GM18867 (cell line): ENCODE measurements at regions not wholly inside any gene's neighbourhood (a gene's known extent, or its start where the extent isn't known, plus 50 kb on each side); places are given as distances from the start of the nearest gene placed in this dataset.
A peak's percentile ranks its signal among the peaks of the same experiment; 100 is the strongest.

Experiments
- ATAC-seq: cut with Tn5 transposase; IDR thresholded peaks from one replicate; pipeline ENCODE4 v1.9.1; 2021; ENCODE audit warnings: mild to moderate bottlenecking, moderate library complexity; ENCODE audit not compliant: unreplicated experiment

DNA sequence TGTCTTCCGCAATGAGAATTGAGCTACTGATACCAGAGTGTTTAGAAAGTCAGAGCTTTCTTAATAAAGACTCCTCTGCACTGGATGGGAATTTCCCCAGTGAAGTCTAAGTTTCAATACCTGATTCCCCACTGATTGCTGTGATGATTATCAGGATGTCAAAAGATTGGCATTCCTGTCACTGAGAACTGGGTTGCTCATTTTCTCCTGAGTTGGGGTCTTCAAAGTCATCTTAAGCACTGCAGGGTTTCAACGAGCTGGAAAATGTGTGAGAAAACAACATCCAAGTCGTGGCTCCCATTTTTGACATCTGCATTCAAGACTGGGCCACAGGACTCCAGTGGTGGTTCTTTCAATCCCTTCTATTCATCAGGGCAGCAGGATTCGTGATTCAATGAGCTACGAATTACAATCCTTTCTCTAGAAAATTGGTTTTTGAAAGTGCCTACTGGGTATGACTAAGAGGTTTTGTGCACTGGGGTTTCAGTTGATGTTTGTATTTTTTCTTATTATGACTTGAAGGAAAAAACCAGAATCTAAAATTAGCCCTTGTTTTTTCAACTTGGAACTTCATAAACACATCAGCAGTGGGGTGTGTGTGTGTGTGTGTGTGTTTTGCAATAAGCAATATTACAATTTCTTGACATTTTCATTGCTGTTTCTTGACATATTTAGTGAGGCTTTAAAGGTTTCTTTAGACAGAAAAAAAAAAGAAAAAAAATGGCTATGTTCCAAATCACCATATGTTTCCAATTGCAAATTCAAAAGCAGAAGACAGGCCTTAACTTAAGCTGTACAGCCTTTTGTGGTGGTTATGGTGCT, 233.0 kb downstream of the FAM76B start:
- peak; percentile 87 for ATAC-seq

GRCh38 chr11:95556011-95556341, 233.6 kb downstream of the FAM76B start:
- ATAC-seq: peak; percentile 11

DNA sequence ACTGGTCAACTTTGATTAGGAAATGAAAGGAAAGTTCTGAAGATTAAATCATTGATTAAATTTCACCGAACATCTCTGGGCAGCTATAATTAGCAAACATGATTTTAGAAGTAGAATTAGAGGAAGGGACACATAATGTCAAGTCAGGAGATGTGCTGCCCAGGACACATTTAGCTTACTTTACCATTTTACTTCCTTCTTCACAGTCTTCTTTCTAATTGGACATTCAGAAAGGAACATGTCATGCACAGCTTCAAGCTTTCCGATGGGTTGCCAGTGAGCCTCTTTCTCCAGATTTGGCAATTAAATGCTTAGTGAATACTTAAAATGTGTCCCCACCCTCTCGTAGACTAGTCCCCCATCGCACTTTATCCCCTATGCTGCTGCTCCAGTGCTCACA, 234.7 kb downstream of the FAM76B start:
- no peak for ATAC-seq

DNA sequence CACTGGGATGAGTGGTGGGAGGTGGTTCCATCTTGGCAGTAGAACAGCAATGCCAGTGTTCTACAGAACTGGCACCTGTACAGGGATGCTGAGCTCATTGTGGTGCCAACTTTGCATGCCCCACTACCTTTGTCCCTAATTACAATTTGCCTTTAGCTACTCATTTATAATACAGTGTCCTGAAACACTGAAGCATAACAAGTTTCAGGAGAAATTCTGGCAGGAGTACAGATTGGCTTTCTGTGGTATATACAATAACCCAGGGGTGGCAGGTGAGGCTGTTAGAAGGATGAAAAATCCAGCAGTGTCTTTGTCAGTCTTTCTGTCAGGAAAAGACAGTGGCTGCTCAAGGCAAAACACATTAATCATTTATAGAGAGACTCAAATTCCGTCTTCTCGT, 240.3 kb downstream of the FAM76B start:
- no peak for ATAC-seq

- no peak for ATAC-seq
These were observed 241.2 kb downstream of the FAM76B start for GRCh38 chr11:95548416-95548815.

DNA sequence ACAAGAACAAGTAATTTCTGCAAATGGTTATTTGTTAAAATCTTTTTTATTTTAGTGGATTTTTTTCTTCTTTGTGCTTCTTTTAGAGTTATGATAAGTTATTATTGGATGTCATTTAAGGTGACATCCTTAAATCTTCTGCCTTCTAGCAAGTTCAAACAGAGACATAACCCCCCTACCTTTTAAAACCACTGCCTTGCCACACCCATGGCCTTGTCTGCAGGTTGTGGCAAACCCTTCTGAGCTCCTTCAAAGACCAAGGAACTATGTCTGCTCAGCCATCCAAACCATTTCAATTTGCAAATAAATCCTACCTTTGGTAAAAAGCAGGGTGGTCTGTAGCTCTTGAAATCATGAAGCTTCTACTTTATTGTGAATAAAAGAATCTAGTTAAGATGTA, 241.6 kb downstream of the FAM76B start:
- no peak for ATAC-seq

DNA sequence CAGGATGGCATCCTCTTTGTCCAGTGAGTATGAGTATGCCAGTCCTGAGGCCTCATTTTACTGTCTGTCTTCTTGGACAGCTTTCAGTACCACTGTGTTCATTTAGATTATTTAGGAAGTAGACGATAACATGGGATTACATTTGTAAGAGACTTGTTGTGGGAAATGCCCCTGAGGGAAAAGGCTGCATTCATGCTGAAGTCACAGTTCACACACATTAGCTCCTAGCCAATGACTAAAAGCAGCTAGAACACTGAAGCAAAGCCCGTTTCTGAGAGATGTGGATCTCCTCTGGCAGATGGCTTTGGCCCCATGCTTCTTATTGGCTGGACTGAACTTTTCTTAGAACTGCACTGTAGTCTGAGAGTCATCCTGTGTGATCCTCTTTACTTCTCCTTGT, 242.4 kb downstream of the FAM76B start:
- ATAC-seq: no peak

DNA sequence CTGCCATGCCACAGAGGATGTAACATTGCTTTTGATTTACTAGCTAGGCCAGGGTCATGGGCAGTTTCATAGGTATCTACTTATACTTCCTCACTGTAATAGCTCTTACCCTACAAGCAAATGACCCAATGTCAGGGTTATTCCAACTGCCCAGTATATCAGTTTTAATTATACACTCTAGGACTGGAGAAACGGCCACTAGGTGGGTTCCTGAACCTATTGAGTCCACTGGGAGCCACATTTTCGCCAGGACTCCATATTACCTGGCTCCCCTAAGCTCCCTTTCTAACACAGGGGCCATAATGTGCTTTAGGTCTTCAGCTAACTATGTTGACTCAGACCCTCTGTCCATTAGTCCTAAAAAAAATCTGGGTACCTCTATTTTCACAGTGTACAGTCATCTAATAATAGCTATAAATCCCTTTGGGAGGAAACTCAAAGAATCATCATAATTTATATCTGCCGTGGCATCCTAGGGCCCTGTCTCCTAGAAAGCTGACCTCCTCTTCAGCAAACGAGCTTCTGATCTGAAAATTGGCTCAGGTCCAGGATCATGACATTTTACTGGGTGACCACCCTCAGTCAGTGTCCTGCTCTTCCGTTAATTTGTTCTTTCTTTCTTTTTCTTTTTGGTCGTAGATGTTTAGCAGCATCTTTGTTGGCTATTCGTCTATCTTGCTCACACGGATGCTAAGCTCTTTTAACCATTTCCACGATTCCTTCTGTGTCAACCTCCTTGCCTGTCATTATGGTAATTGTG, 244.3 kb downstream of the FAM76B start:
- ATAC-seq: no peak

GRCh38 chr11:95544095-95544856, 245.3 kb downstream of the FAM76B start:
- no peak for ATAC-seq

- no peak for ATAC-seq
These were observed 246.6 kb downstream of the FAM76B start for GRCh38 chr11:95542868-95543551.

GRCh38 chr11:95541715-95542114, 247.9 kb downstream of the FAM76B start:
- no peak for ATAC-seq

DNA sequence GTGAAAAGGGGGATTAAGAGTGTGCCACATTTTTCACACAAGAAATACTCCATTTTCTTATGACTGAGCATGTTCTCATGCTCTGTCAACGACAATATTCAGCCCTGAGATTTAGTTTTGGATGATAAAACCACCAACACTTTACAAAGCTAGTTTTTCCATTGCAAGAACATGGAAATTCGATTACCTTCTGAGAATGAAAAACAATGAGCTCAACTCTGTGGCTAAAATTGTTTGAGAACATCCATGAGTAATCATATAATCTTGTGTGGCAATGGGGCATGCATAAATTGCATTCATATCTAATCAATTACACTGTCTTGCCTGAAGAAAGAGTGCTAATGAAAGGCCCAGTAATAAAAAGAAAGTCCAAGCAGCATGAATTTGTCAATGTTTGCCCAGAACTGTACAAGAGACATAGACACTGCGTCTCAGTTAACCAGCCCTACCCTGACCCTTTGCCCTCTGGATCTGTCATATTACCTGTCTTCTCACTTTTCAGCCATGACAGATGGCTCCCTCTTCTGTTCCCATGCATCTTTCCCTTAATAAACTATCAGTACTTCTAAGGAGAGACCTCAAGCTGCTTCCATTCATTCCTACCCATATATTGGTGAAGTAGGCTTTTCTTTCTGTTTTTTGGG, 253.4 kb downstream of the FAM76B start:
- ATAC-seq: no peak

GRCh38 chr11:95534809-95535208, 254.8 kb downstream of the FAM76B start:
- ATAC-seq: no peak

DNA sequence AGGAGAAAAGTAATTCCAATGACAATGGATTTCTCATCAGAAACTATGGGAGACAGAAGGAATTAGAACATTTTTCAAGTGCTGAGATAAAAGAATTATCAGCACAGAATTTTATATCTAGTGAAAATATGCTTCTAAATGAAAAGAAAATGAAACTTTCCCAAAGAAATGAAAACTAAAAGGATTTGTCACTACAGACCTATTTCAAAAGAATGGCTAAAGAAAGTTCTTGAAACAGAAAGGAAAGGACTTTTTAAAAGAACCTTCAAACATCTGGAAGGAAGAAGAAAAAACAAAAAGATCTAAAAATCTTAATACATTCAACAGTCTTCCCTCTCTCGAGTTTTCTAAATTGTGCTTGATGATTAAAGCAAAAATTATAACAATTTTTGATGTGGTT, 255.4 kb downstream of the FAM76B start:
- ATAC-seq: no peak

- ATAC-seq: no peak
These were observed 258.5 kb downstream of the FAM76B start for GRCh38 chr11:95531116-95531515.

DNA sequence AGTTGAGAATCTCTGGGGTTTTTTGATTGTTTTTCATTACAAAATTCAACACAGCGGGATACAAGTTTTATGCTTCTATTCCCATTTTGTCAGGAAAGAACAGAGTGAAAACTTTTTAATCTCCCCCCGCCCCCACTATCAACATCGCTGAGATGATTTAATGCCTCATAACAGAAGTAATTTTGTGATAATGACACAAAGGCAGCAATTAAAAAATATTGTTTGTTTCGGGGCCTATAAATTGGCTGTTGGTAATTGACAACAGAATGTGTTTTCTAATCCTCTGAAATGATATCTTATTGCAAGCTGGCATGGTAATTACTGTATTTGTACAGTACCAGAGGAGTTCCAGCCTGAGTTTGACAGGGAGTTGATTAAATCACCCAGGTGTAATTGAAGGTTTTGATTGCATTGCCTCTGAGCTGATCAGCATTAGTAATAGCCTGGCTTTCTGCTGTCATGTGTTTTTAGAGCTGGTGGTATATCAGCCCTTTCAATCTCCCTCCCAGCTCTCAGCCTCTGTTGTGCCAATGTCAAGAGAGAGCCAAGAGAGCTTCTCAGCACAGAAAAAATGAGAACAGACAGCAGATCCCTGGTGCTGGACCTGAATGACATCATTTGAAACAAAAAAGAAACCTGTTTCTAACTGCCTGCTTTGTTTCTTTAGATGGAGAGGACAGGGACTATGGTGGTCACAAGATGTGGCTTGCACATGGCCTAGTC, 265.1 kb downstream of the FAM76B start:
- no peak for ATAC-seq

GRCh38 chr11:95522874-95523273, 266.7 kb downstream of the FAM76B start:
- ATAC-seq: no peak

DNA sequence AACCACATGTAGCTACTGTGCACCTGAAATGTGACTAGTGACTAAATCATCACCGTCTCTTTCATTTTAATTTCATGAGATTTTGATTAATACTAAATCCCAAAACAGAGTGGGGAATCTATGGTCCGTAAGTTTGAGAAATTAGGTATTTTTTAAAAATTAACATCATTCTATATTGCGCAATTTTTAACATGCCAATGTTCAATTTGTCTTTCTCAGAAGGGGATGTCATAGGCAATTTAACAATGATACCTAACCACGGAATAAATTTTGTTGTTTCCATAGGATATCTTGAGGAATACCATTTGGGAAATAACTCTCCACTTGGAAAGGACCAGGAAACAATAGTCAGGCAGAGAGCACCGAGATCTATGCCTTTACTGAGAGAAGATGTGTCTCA, 267.7 kb downstream of the FAM76B start:
- no peak for ATAC-seq

GRCh38 chr11:95521133-95521542, 268.4 kb downstream of the FAM76B start:
- ATAC-seq: no peak
